SK-N-MC (cell line): ENCODE measurements at regions not wholly inside any gene's neighbourhood (a gene's known extent, or its start where the extent isn't known, plus 50 kb on each side); places are given as distances from the start of the nearest gene placed in this dataset.

Experiments
- EZH2 ChIP-seq: fragments of 200-600 bp; sonication (generic); IDR thresholded peaks from one replicate; pipeline ENCODE4 v1.6.1; 2017; ENCODE audit warnings: antibody characterized with exemption
- FOXP2 ChIP-seq: optimal IDR thresholded peaks from 2 replicates; pipeline ENCODE3; 2011; ENCODE audit warnings: mild to moderate bottlenecking, moderate library complexity; ENCODE audit not compliant: insufficient read depth; ENCODE audit errors: extremely low read length, control extremely low read depth
- POLR2AphosphoS5 ChIP-seq: IDR thresholded peaks from 2 replicates; pipeline ENCODE4 v1.6.1; 2012; ENCODE audit warnings: mild to moderate bottlenecking, low read depth, low read length, borderline replicate concordance

DNA sequence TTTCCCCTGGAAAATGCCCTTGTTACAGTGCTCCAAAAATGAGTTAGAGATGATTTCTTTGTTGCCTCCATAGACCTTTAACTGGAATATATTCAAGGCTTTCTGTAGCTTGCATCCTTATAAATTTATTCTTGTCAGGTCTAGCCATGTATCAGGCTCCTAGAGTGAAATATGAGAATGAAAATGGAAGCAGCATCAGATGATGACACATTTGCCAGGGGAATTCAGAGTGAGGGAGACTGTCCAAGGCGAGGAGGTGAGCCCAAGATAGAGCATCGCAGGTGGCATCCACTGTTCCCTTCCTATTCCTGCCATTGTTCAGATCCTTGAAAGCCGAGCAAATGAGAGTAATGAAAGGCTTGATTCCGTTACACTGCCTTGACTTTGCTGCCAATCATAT is 386.8 kb downstream of the SAMD5 start:
- no peak for TF ChIP-seq EZH2
- no peak for TF ChIP-seq POLR2AphosphoS5
- no peak for TF ChIP-seq FOXP2
